ENCODE measurements at regions not wholly inside any gene's neighbourhood (a gene's known extent, or its start where the extent isn't known, plus 50 kb on each side); places are given as distances from the start of the nearest gene placed in this dataset.

DNA sequence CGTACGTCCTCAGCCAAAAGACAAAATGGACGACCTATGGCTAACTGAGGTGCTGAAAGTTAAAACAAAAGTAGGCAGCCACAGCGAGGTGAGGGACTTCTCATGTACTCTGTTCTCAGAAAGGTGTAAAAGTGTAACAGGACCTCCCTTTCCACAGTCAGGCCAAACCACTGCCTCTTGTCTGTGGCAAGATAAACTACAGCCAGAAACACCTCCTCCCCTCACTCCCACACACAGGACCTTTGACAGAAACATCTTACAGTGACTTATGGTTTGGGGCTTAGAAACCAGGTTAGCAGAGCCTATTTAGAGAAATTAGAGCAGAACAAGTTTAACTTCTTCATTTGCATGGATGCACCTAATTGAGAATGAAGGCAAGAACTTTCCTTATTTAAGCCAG lies 499.1 kb upstream of the GRIN3A start:
- Histone ChIP-seq H3K79me1 (ENCODE audit: low read depth, low read length) (no peaks in the 10 kb centered on the region), H3K4me2 (ENCODE audit: insufficient read depth in 1 of 2, low read depth in 2 of 2, low read length in 2 of 2) (no peak overlapping the region), H3K56ac (replicated peaks; ENCODE audit: insufficient read length, low read depth, low read length) (no peak overlapping the region), H2BK20ac (ENCODE audit: low read length) (no peak overlapping the region), H2BK5ac (ENCODE audit: low read depth, low read length) (no peak overlapping the region), H4K91ac (replicated peaks; ENCODE audit: insufficient read length, low read length) (no peak overlapping the region), H3K23me2 (ENCODE audit: low read depth, low read length) (no peaks in the 10 kb centered on the region), H2BK15ac (ENCODE audit: low read length) (no peak overlapping the region), H4K8ac (ENCODE audit: extremely low read depth, insufficient read depth, low read length) (no peak overlapping the region), H3K9me3 (ENCODE audit: insufficient read depth in 2 of 2, low read depth in 1 of 2, low read length in 1 of 2) (no peaks in the 10 kb centered on the region), H4K5ac (ENCODE audit: insufficient read length, low read depth, low read length) (no peak overlapping the region), H4K20me1 (replicated peaks in 1 of 2; ENCODE audit: control insufficient read depth in 1 of 2, insufficient read depth in 2 of 2, low read length in 2 of 2) (no peaks in the 10 kb centered on the region), H3K14ac (ENCODE audit: insufficient read length) (no peak overlapping the region), H3K27me3 (replicated peaks in 1 of 4; ENCODE audit: control insufficient read depth in 3 of 4, extremely low read depth in 1 of 4, insufficient read depth in 3 of 4, low read length in 3 of 4) (no peaks in the 10 kb centered on the region), H3K9ac (replicated peaks in 1 of 4; ENCODE audit: extremely low read depth in 1 of 4, low read depth in 3 of 4, low read length in 3 of 4) (no peak overlapping the region), H3K4me3 (ENCODE audit: extremely low read depth in 1 of 4, insufficient read depth in 2 of 4, low read depth in 3 of 4, low read length in 4 of 4) (no peak overlapping the region), H2AK5ac (ENCODE audit: low read depth, low read length) (no peak overlapping the region), H3K79me2 (ENCODE audit: control insufficient read depth in 1 of 2, insufficient read depth in 2 of 2, low read length in 2 of 2) (no peaks in the 10 kb centered on the region), H3K23ac (ENCODE audit: insufficient read length) (no peak overlapping the region), H2BK120ac (replicated peaks; ENCODE audit: low read depth, low read length) (no peak overlapping the region), H2AFZ (ENCODE audit: low read length) (peak overlapping the region; percentile 62; the same call in 1 of the 2 replicates), H3K4me1 (replicated peaks in 1 of 4; ENCODE audit: control insufficient read depth in 3 of 4, insufficient read depth in 4 of 4, low read length in 3 of 4) (no peaks in the 10 kb centered on the region), H3K27ac (ENCODE audit: low read depth, low read length) (no peak overlapping the region), H3K18ac (ENCODE audit: extremely low read depth, low read length) (no peak overlapping the region), H3K4ac (replicated peaks; ENCODE audit: insufficient read length, low read depth, low read length) (no peak overlapping the region), H2BK12ac (ENCODE audit: low read depth, low read length) (no peak overlapping the region), H3K36me3 (ENCODE audit: control insufficient read depth in 2 of 4, insufficient read depth in 4 of 4, low read length in 3 of 4) (no peaks in the 10 kb centered on the region)
- DNase-seq (ENCODE audit: low read depth in 1 of 2, low spot score in 2 of 2) (no peak), FAIRE-seq (no peak)
- TF ChIP-seq SIX5 (IDR thresholded peaks at IDR 0.05; ENCODE audit: low read depth, low read length) = no peak
- TF ChIP-seq, protein P1, sequence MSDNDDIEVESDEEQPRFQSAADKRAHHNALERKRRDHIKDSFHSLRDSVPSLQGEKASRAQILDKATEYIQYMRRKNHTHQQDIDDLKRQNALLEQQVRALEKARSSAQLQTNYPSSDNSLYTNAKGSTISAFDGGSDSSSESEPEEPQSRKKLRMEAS (IDR thresholded peaks at IDR 0.05) = no peak
- CTCF ChIA-PET (ENCODE audit: partially characterized antibody) = no interaction called here
- POLR2A ChIA-PET (ENCODE audit: partially characterized antibody) = no interaction called here
- 72% methylated on average over 4 of the region's 4 CpGs; no CpG with 5 or more reads in 1 of the 2 experiments for WGBS, 2 experiments (ENCODE audit: extremely low coverage in 1 of 2, insufficient coverage in 1 of 2, insufficient read length in 1 of 2, insufficient replicate concordance in 2 of 2, low coverage in 1 of 2, low lambda C conversion rate in 2 of 2, missing lambda C conversion rate in 1 of 2)

All from H1 (cell line).